OCI-LY7 (cell line): ENCODE measurements at regions not wholly inside any gene's neighbourhood (a gene's known extent, or its start where the extent isn't known, plus 50 kb on each side); places are given as distances from the start of the nearest gene placed in this dataset.

Source experiments
- BruUV-seq: library from RNA; stranded (reverse); fragments of 400-500 nt; replicated peaks from 2 replicates; lab custom pipeline; 2021; lab: Mats Ljungman, UMichigan
- CTCF ChIA-PET: fragments of 300-600 bp; sonication (Branson Sonifier 250); formaldehyde crosslinking; loops from one replicate; lab custom pipeline; 2022; ENCODE audit warnings: antibody characterized with exemption; ENCODE audit not compliant: unreplicated experiment; lab: Charles Lee
- POLR2A ChIA-PET: fragments of 300-600 bp; sonication (Branson Sonifier 250); formaldehyde crosslinking; loops from one replicate; lab custom pipeline; 2022; ENCODE audit warnings: antibody characterized with exemption; lab: Charles Lee
- DNase-seq: peaks from one replicate; pipeline ENCODE4 v3.0.0-alpha.2; 2015; ENCODE audit warnings: low spot score
- H2AFZ ChIP-seq: fragments of 200-600 bp; sonication (generic), shearing (Covaris generic); 2 replicates; pipeline ENCODE4 v1.6.1; 2014; ENCODE audit warnings: mild to moderate bottlenecking, antibody characterized with exemption, low read length, moderate library complexity
- H3K27ac ChIP-seq: fragments of 200-600 bp; sonication (generic); 2 replicates; pipeline ENCODE4 v1.5.1; 2014; ENCODE audit warnings: mixed run types, low read depth, mild to moderate bottlenecking, moderate library complexity, low read length, inconsistent platforms; ENCODE audit not compliant: poor library complexity, severe bottlenecking
- H3K36me3 ChIP-seq: fragments of 200-600 bp; sonication (generic); 2 replicates; pipeline ENCODE4 v1.6.1; 2014; ENCODE audit warnings: mild to moderate bottlenecking, antibody characterized with exemption, low read length, moderate library complexity, mixed read lengths; ENCODE audit not compliant: insufficient read depth
- H3K4me1 ChIP-seq: fragments of 200-600 bp; sonication (generic); 2 replicates; pipeline ENCODE4 v1.5.1; 2014; ENCODE audit warnings: mild to moderate bottlenecking, low read length; ENCODE audit not compliant: insufficient read depth, poor library complexity, severe bottlenecking
- H3K4me2 ChIP-seq: fragments of 200-600 bp; sonication (generic); 2 replicates; pipeline ENCODE4 v1.6.1; 2014; ENCODE audit warnings: mild to moderate bottlenecking, low read length
- H3K4me3 ChIP-seq: fragments of 200-600 bp; sonication (generic); 2 replicates; pipeline ENCODE4 v1.5.1; 2014; ENCODE audit warnings: mild to moderate bottlenecking, low read depth, low read length; ENCODE audit not compliant: poor library complexity, severe bottlenecking
- H3K79me2 ChIP-seq: fragments of 200-600 bp; sonication (generic); 2 replicates; pipeline ENCODE4 v1.6.1; 2016; ENCODE audit warnings: low read depth, mild to moderate bottlenecking, low read length, moderate library complexity, mixed read lengths; ENCODE audit not compliant: insufficient read depth
- H3K9me2 ChIP-seq: fragments of 200-600 bp; sonication (generic); 2 replicates; pipeline ENCODE4 v1.6.1; 2016; ENCODE audit warnings: mild to moderate bottlenecking, low read length, mixed read lengths; ENCODE audit not compliant: insufficient read depth
- H3K9me3 ChIP-seq: fragments of 200-600 bp; sonication (generic); 2 replicates; pipeline ENCODE4 v1.6.1; 2014; ENCODE audit warnings: mild to moderate bottlenecking, mixed run types, low read length, mixed read lengths
- H4K20me1 ChIP-seq: fragments of 200-600 bp; sonication (generic); 2 replicates; pipeline ENCODE4 v1.6.1; 2014; ENCODE audit warnings: mild to moderate bottlenecking, antibody characterized with exemption, low read length, moderate library complexity, mixed read lengths; ENCODE audit not compliant: insufficient read depth
- EZH2phosphoT487 ChIP-seq: fragments of 200-600 bp; sonication (generic); IDR thresholded peaks from 2 replicates; pipeline ENCODE4 v1.6.1; 2018; ENCODE audit warnings: low read depth, borderline replicate concordance, mild to moderate bottlenecking, mixed run types, antibody characterized with exemption, low read length, moderate library complexity, mixed read lengths
- intact Hi-C: fragments of 100-400 bp; cut with micrococcal nuclease; formaldehyde crosslinking; loops from one replicate; pipeline ENCODE4 v1.10.0; 2022; ENCODE audit not compliant: unreplicated experiment
- TF ChIP-seq, protein P1 (sequence below): fragments of 200-600 bp; sonication (generic); conservative IDR thresholded peaks from 2 replicates; pipeline ENCODE4 v1.5.1; 2014; ENCODE audit warnings: mild to moderate bottlenecking, antibody characterized with exemption, low read length, moderate library complexity, mixed read lengths

DNA sequence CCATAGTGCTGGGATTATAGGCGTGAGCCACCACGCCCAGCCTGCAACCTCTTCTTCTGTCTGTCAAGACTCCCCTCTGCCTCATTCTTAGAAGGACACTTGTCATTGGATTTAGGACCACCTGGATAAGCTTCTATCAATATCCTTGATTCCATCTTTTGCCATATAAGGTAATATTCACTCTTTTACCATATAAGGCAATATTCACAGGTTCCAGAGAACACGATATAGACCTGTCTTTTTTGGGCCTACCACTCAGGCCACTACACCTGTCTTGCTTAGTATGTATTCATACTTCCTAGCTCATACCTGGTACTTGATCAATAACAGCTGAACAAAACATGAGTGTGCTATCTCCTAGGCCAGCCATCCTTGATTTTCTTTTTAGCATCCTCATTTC, 149.2 kb upstream of the TOX3 start:
- Histone ChIP-seq H3K4me2 (no peak overlapping the region), H3K36me3 (no peaks in the 10 kb centered on the region), H3K4me1 (no peaks in the 10 kb centered on the region), H3K9me3 (no peaks in the 10 kb centered on the region), H2AFZ (no peak overlapping the region), H4K20me1 (no peaks in the 10 kb centered on the region), H3K4me3 (no peak overlapping the region), H3K79me2 (no peaks in the 10 kb centered on the region), H3K27ac (no peak overlapping the region), H3K9me2 (no peaks in the 10 kb centered on the region)
- TF ChIP-seq EZH2phosphoT487 = no peak
- intact Hi-C loops = no loop called here
- BruUV-seq = no TSS peak
- ChIA-PET CTCF (no interaction called here), POLR2A (interaction anchor here (0.6 kb wide), 2 partner anchors 51 to 642 kb away, joined by 4 to 6 read pairs; no protein-coding TSS in a partner anchor)
- DNase-seq = no peak

DNA sequence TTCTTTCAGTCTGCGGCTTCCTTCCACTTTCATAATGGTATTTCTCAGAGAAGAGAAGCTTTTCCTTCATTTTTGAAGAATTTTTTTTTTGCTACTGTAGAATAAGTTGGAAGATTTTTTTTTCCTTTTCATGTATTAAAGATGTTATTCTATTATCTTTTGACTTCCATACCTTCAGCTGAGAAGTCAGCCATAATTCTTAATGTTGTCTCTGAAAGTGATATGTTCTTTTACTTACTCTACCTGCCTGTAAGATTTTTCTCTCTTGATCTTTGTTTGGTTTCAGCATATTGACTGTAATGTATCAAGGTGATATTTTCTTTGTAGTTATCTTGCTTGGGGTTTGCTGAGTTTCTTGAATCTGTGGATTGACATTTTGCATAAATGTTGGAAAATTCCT, 143.5 kb upstream of the TOX3 start:
- Histone ChIP-seq H2AFZ (no peak overlapping the region), H4K20me1 (no peaks in the 10 kb centered on the region), H3K9me3 (peaks cover 5% of the 10 kb centered on the region; the same call in 1 of the 2 replicates), H3K9me2 (no peaks in the 10 kb centered on the region), H3K79me2 (no peaks in the 10 kb centered on the region), H3K4me3 (no peak overlapping the region), H3K36me3 (no peaks in the 10 kb centered on the region), H3K27ac (no peak overlapping the region), H3K4me2 (no peak overlapping the region), H3K4me1 (no peaks in the 10 kb centered on the region)
- BruUV-seq = no TSS peak
- intact Hi-C loops = no loop called here
- TF ChIP-seq, protein P1, sequence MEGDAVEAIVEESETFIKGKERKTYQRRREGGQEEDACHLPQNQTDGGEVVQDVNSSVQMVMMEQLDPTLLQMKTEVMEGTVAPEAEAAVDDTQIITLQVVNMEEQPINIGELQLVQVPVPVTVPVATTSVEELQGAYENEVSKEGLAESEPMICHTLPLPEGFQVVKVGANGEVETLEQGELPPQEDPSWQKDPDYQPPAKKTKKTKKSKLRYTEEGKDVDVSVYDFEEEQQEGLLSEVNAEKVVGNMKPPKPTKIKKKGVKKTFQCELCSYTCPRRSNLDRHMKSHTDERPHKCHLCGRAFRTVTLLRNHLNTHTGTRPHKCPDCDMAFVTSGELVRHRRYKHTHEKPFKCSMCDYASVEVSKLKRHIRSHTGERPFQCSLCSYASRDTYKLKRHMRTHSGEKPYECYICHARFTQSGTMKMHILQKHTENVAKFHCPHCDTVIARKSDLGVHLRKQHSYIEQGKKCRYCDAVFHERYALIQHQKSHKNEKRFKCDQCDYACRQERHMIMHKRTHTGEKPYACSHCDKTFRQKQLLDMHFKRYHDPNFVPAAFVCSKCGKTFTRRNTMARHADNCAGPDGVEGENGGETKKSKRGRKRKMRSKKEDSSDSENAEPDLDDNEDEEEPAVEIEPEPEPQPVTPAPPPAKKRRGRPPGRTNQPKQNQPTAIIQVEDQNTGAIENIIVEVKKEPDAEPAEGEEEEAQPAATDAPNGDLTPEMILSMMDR = no peak
- TF ChIP-seq EZH2phosphoT487 = no peak
- CTCF ChIA-PET = no interaction called here
- POLR2A ChIA-PET = no interaction called here
- DNase-seq = no peak

GRCh38 chr16:52680993-52681392, 134.1 kb upstream of the TOX3 start:
- H3K9me3 ChIP-seq = no peaks in the 10 kb centered on the region
- H4K20me1 ChIP-seq = no peaks in the 10 kb centered on the region
- POLR2A ChIA-PET = interaction anchor here (0.5 to 0.7 kb wide), 3 partner anchors 24 to 262 kb away, joined by 3 to 6 read pairs (median 3); no protein-coding TSS in a partner anchor
- no peak for DNase-seq
- no peak overlapping the region for H3K4me3 ChIP-seq
- H3K79me2 ChIP-seq = no peaks in the 10 kb centered on the region
- no peak overlapping the region for H3K4me2 ChIP-seq
- BruUV-seq = no TSS peak
- no peaks in the 10 kb centered on the region for H3K4me1 ChIP-seq
- H2AFZ ChIP-seq = no peak overlapping the region
- no peak for TF ChIP-seq EZH2phosphoT487
- TF ChIP-seq, protein P1 = no peak
- H3K36me3 ChIP-seq = no peaks in the 10 kb centered on the region
- H3K9me2 ChIP-seq = no peaks in the 10 kb centered on the region
- intact Hi-C loops = no loop called here
- CTCF ChIA-PET = no interaction called here
- no peak overlapping the region for H3K27ac ChIP-seq
